GM23338 (cell line): ENCODE measurements at regions not wholly inside any gene's neighbourhood (a gene's known extent, or its start where the extent isn't known, plus 50 kb on each side); places are given as distances from the start of the nearest gene placed in this dataset.

ENCODE experiments used
- CTCF ChIP-seq, 2 experiments: fragments of 200-600 bp in 1 of 2; sonication (generic) in 1 of 2; conservative IDR thresholded peaks; 2 replicates each; pipeline versions ENCODE4 v1.5.1 to v1.6.1; 2016 to 2017; ENCODE audit warnings: antibody characterized with exemption in 2 of 2, low read depth in 2 of 2, mild to moderate bottlenecking in 2 of 2, moderate library complexity in 1 of 2
- EZH2phosphoT487 ChIP-seq: fragments of 200-600 bp; sonication (generic); IDR thresholded peaks from one replicate; pipeline ENCODE4 v1.8.1; 2018; ENCODE audit warnings: antibody characterized with exemption; ENCODE audit not compliant: unreplicated experiment

- no peak for TF ChIP-seq CTCF (conservative IDR thresholded peaks at IDR 0.05; ENCODE audit: low read depth in 2 of 2)
- TF ChIP-seq EZH2phosphoT487 = no peak
These were observed 259.6 kb upstream of the ALG10B start for GRCh38 chr12:38056701-38057689.
